Loucy (cell line): ENCODE measurements at regions not wholly inside any gene's neighbourhood (a gene's known extent, or its start where the extent isn't known, plus 50 kb on each side); places are given as distances from the start of the nearest gene placed in this dataset.

Experiments
- H2AFZ ChIP-seq: fragments of 200-600 bp; sonication (generic); 2 replicates; pipeline ENCODE4 v1.6.0; 2016; ENCODE audit warnings: antibody characterized with exemption, mild to moderate bottlenecking, low read length, moderate library complexity
- H3F3A ChIP-seq: fragments of 200-600 bp; 2 replicates; pipeline ENCODE4 v1.6.0; 2016; ENCODE audit warnings: antibody characterized with exemption, low read depth, mild to moderate bottlenecking
- H3K27me3 ChIP-seq: fragments of 200-600 bp; sonication (generic); 2 replicates; pipeline ENCODE4 v1.6.1; 2014; ENCODE audit warnings: low read length, mild to moderate bottlenecking; ENCODE audit not compliant: insufficient read depth, poor library complexity, severe bottlenecking
- H3K36me3 ChIP-seq: fragments of 200-600 bp; sonication (generic); 2 replicates; pipeline ENCODE4 v1.6.1; 2016; ENCODE audit warnings: low read length; ENCODE audit not compliant: insufficient read depth
- H3K4me1 ChIP-seq: fragments of 200-600 bp; sonication (generic); 2 replicates; pipeline ENCODE4 v1.5.1; 2014; ENCODE audit warnings: low read length, mild to moderate bottlenecking; ENCODE audit not compliant: insufficient read depth, poor library complexity, severe bottlenecking
- H3K4me2 ChIP-seq: fragments of 200-600 bp; sonication (generic); 2 replicates; pipeline ENCODE4 v1.6.0; 2014; ENCODE audit warnings: antibody characterized with exemption, low read length, low read depth, mild to moderate bottlenecking; ENCODE audit not compliant: poor library complexity, severe bottlenecking
- H3K4me3 ChIP-seq: fragments of 200-600 bp; sonication (generic); 2 replicates; pipeline ENCODE4 v1.5.1; 2014; ENCODE audit warnings: low read length, mild to moderate bottlenecking, mixed read lengths; ENCODE audit not compliant: poor library complexity, severe bottlenecking
- H3K79me2 ChIP-seq: fragments of 200-600 bp; sonication (generic); 2 replicates; pipeline ENCODE4 v1.6.1; 2014; ENCODE audit warnings: low read length; ENCODE audit not compliant: insufficient read depth
- H3K9ac ChIP-seq: fragments of 200-600 bp; sonication (generic); 2 replicates; pipeline ENCODE4 v1.6.0; 2014; ENCODE audit warnings: mild to moderate bottlenecking, low read depth, low read length, moderate library complexity; ENCODE audit not compliant: poor library complexity, severe bottlenecking
- H3K9me2 ChIP-seq: fragments of 200-600 bp; sonication (generic); replicated peaks from 2 replicates; pipeline ENCODE4 v1.6.1; 2016; ENCODE audit warnings: low read depth, low read length, mixed read lengths
- H3K9me3 ChIP-seq: fragments of 200-600 bp; sonication (generic); 2 replicates; pipeline ENCODE4 v1.6.1; 2014; ENCODE audit warnings: mild to moderate bottlenecking, antibody characterized with exemption, low read length, low read depth; ENCODE audit not compliant: insufficient read depth
- H4K20me1 ChIP-seq: fragments of 200-600 bp; sonication (generic); 2 replicates; pipeline ENCODE4 v1.6.0; 2014; ENCODE audit warnings: antibody characterized with exemption, low read length, mild to moderate bottlenecking; ENCODE audit not compliant: insufficient read depth, poor library complexity, severe bottlenecking
- CTCF ChIP-seq: fragments of 200-600 bp; sonication (generic); conservative IDR thresholded peaks from 2 replicates; pipeline ENCODE4 v1.5.1; 2014; ENCODE audit warnings: mild to moderate bottlenecking, antibody characterized with exemption, low read length
- EZH2phosphoT487 ChIP-seq: fragments of 200-600 bp; IDR thresholded peaks from 2 replicates; pipeline ENCODE4 v1.6.1; 2018; ENCODE audit warnings: antibody characterized with exemption, mild to moderate bottlenecking, moderate library complexity, borderline replicate concordance

GRCh38 chr7:42765931-42766330, 145.9 kb downstream of the C7orf25 start:
- Histone ChIP-seq H2AFZ (no peak overlapping the region), H3K9me2 (no peaks in the 10 kb centered on the region), H3K9ac (no peak overlapping the region), H3K4me3 (no peak overlapping the region), H3K4me1 (no peaks in the 10 kb centered on the region), H3K27me3 (no peaks in the 10 kb centered on the region), H3K36me3 (no peaks in the 10 kb centered on the region), H3K79me2 (no peaks in the 10 kb centered on the region), H3K4me2 (no peak overlapping the region), H3K9me3 (no peaks in the 10 kb centered on the region), H4K20me1 (no peaks in the 10 kb centered on the region), H3F3A (no peaks in the 10 kb centered on the region)
- TF ChIP-seq CTCF (no peak), EZH2phosphoT487 (no peak)

GRCh38 chr7:42763137-42763551, 148.7 kb downstream of the C7orf25 start:
- Histone ChIP-seq H3K36me3 (no peaks in the 10 kb centered on the region), H3K4me3 (no peak overlapping the region), H2AFZ (no peak overlapping the region), H3K27me3 (no peaks in the 10 kb centered on the region), H3K9me3 (peaks cover 5% of the 10 kb centered on the region), H3F3A (no peaks in the 10 kb centered on the region), H3K9me2 (no peaks in the 10 kb centered on the region), H4K20me1 (no peaks in the 10 kb centered on the region), H3K4me1 (peaks cover 10% of the 10 kb centered on the region), H3K9ac (no peak overlapping the region), H3K79me2 (no peaks in the 10 kb centered on the region), H3K4me2 (no peak overlapping the region)
- TF ChIP-seq CTCF (no peak), EZH2phosphoT487 (no peak)

- Histone ChIP-seq H3F3A (no peaks in the 10 kb centered on the region), H3K9ac (no peak overlapping the region), H3K27me3 (no peaks in the 10 kb centered on the region), H3K4me2 (no peak overlapping the region), H3K36me3 (no peaks in the 10 kb centered on the region), H3K79me2 (no peaks in the 10 kb centered on the region), H3K9me3 (peaks cover 5% of the 10 kb centered on the region), H4K20me1 (no peaks in the 10 kb centered on the region), H3K9me2 (no peaks in the 10 kb centered on the region), H2AFZ (no peak overlapping the region), H3K4me1 (peaks cover 10% of the 10 kb centered on the region), H3K4me3 (no peak overlapping the region)
- TF ChIP-seq EZH2phosphoT487 (no peak), CTCF (no peak)
Observed at GRCh38 chr7:42761486-42761885, 150.4 kb downstream of the C7orf25 start.
